CMK (cell line): ENCODE measurements at regions not wholly inside any gene's neighbourhood (a gene's known extent, or its start where the extent isn't known, plus 50 kb on each side); places are given as distances from the start of the nearest gene placed in this dataset.
"Not testable (repeated sequence)": the region's sequence is repeated elsewhere in the genome, so short reads cannot be mapped to it uniquely, and the experiment has no call there.

Source experiments
- DNase-seq: peaks from one replicate; pipeline ENCODE4 v3.0.0-alpha.2; 2010; ENCODE audit warnings: low read depth

GRCh38 chr16:29258946-29259634 is 147.4 kb downstream of the NPIPB11 start:
- not testable (repeated sequence) for DNase-seq

GRCh38 chr16:29257419-29258336 is 148.8 kb downstream of the NPIPB11 start:
- DNase-seq = not testable (repeated sequence)

- DNase-seq = no peak
Measured at GRCh38 chr16:29256501-29256981, 150.0 kb downstream of the NPIPB11 start.

- DNase-seq = not testable (repeated sequence)
Measured at GRCh38 chr16:29255957-29256356, 150.6 kb downstream of the NPIPB11 start.

GRCh38 chr16:29255496-29255796 is 151.1 kb downstream of the NPIPB11 start:
- not testable (repeated sequence) for DNase-seq

- DNase-seq = no peak
Measured at GRCh38 chr16:29254676-29255495, 151.6 kb downstream of the NPIPB11 start.

- DNase-seq = not testable (repeated sequence)
Measured at GRCh38 chr16:29253716-29254590, 152.6 kb downstream of the NPIPB11 start.

- DNase-seq = not testable (repeated sequence)
Measured at GRCh38 chr16:29253066-29253590, 153.4 kb downstream of the NPIPB11 start.

- not testable (repeated sequence) for DNase-seq
Measured at GRCh38 chr16:29252311-29252710, 154.2 kb downstream of the NPIPB11 start.

- not testable (repeated sequence) for DNase-seq
Measured at GRCh38 chr16:29251571-29252011, 154.9 kb downstream of the NPIPB11 start.

- DNase-seq = not testable (repeated sequence)
Measured at GRCh38 chr16:29250923-29251434, 155.5 kb downstream of the NPIPB11 start.

- DNase-seq = not testable (repeated sequence)
Measured at GRCh38 chr16:29250469-29250868, 156.0 kb downstream of the NPIPB11 start.

- DNase-seq = not testable (repeated sequence)
Measured at GRCh38 chr16:29248940-29249318, 157.6 kb downstream of the NPIPB11 start.

GRCh38 chr16:29248306-29248939 is 158.1 kb downstream of the NPIPB11 start:
- peak; percentile 58 for DNase-seq

GRCh38 chr16:29246091-29246490 is 160.4 kb downstream of the NPIPB11 start:
- not testable (repeated sequence) for DNase-seq

GRCh38 chr16:29237971-29238370 is 168.5 kb downstream of the NPIPB11 start:
- DNase-seq = no peak

- DNase-seq = not testable (repeated sequence)
Measured at GRCh38 chr16:29237495-29237894, 169.0 kb downstream of the NPIPB11 start.

GRCh38 chr16:29237023-29237422 is 169.5 kb downstream of the NPIPB11 start:
- not testable (repeated sequence) for DNase-seq

GRCh38 chr16:29235836-29236370 is 170.6 kb downstream of the NPIPB11 start:
- DNase-seq = not testable (repeated sequence)
